Mesothelial cell of epicardium (in vitro differentiated cells): ENCODE measurements at regions not wholly inside any gene's neighbourhood (a gene's known extent, or its start where the extent isn't known, plus 50 kb on each side); places are given as distances from the start of the nearest gene placed in this dataset.

ENCODE experiments used
- DNase-seq, 2 experiments: peaks; one replicate each; pipeline ENCODE4 v3.0.0; 2021; ENCODE audit warnings: low spot score in 2 of 2; ENCODE audit not compliant: unreplicated experiment in 2 of 2
- H3K27ac Mint-ChIP-seq: 2 replicates; pipeline ENCODE4 v1.8.0; 2021; ENCODE audit warnings: mixed read lengths
- H3K27me3 Mint-ChIP-seq: 2 replicates; pipeline ENCODE4 v1.8.0; 2021; ENCODE audit warnings: low read depth, mixed read lengths
- H3K36me3 Mint-ChIP-seq: 2 replicates; pipeline ENCODE4 v1.8.0; 2021; ENCODE audit warnings: mixed read lengths
- H3K4me1 Mint-ChIP-seq: 2 replicates; pipeline ENCODE4 v1.8.0; 2021; ENCODE audit warnings: mixed read lengths
- H3K4me3 Mint-ChIP-seq: 2 replicates; pipeline ENCODE4 v1.8.0; 2021; ENCODE audit warnings: mild to moderate bottlenecking, moderate library complexity, mixed read lengths
- H3K9me3 Mint-ChIP-seq: 2 replicates; pipeline ENCODE4 v1.8.0; 2021; ENCODE audit warnings: mixed read lengths
- CTCF ChIP-seq: fragments of 200-600 bp; sonication (generic); IDR thresholded peaks from one replicate; pipeline ENCODE4 v1.5.0; 2021; ENCODE audit warnings: antibody characterized with exemption; ENCODE audit not compliant: unreplicated experiment

- Mint-ChIP-seq H3K27ac (no peak overlapping the region), H3K4me1 (peaks cover 5% of the 10 kb centered on the region), H3K9me3 (no peaks in the 10 kb centered on the region), H3K27me3 (no peaks in the 10 kb centered on the region), H3K36me3 (no peaks in the 10 kb centered on the region), H3K4me3 (no peak overlapping the region)
- DNase-seq = no peak
- TF ChIP-seq CTCF = no peak
Measured at GRCh38 chr10:131758939-131759301, 141.9 kb upstream of the PPP2R2D start.

GRCh38 chr10:131759347-131759746 is 141.5 kb upstream of the PPP2R2D start:
- Mint-ChIP-seq H3K27me3 (peaks cover 3% of the 10 kb centered on the region), H3K9me3 (no peaks in the 10 kb centered on the region), H3K4me1 (peaks cover 5% of the 10 kb centered on the region), H3K27ac (no peak overlapping the region), H3K36me3 (no peaks in the 10 kb centered on the region), H3K4me3 (no peak overlapping the region)
- no peak for TF ChIP-seq CTCF
- no peak for DNase-seq

- Mint-ChIP-seq H3K27me3 (peaks cover 4% of the 10 kb centered on the region), H3K27ac (no peak overlapping the region), H3K4me1 (peaks cover 5% of the 10 kb centered on the region), H3K4me3 (no peak overlapping the region), H3K9me3 (no peaks in the 10 kb centered on the region), H3K36me3 (no peaks in the 10 kb centered on the region)
- no peak for TF ChIP-seq CTCF
- DNase-seq = no peak
Measured at GRCh38 chr10:131760416-131761166, 140.2 kb upstream of the PPP2R2D start.

GRCh38 chr10:131762789-131763696 is 137.8 kb upstream of the PPP2R2D start:
- no peaks in the 10 kb centered on the region for H3K9me3 Mint-ChIP-seq
- no peak overlapping the region for H3K4me3 Mint-ChIP-seq
- no peak overlapping the region for H3K27ac Mint-ChIP-seq

GRCh38 chr10:131764929-131765328 is 135.9 kb upstream of the PPP2R2D start:
- no peak for TF ChIP-seq CTCF
- no peaks in the 10 kb centered on the region for H3K36me3 Mint-ChIP-seq
- H3K4me3 Mint-ChIP-seq = no peak overlapping the region
- peaks cover 5% of the 10 kb centered on the region for H3K4me1 Mint-ChIP-seq
- H3K9me3 Mint-ChIP-seq = no peaks in the 10 kb centered on the region
- H3K27ac Mint-ChIP-seq = no peak overlapping the region
- DNase-seq = no peak
- H3K27me3 Mint-ChIP-seq = peaks cover 4% of the 10 kb centered on the region

More at GRCh38 chr10:131762789-131763696, 137.8 kb upstream of the PPP2R2D start:
- no peak for DNase-seq
- TF ChIP-seq CTCF = no peak
- Mint-ChIP-seq H3K27me3 (peaks cover 4% of the 10 kb centered on the region), H3K36me3 (no peaks in the 10 kb centered on the region), H3K4me1 (peaks cover 5% of the 10 kb centered on the region)
